NT2/D1 (cell line): ENCODE measurements at regions not wholly inside any gene's neighbourhood (a gene's known extent, or its start where the extent isn't known, plus 50 kb on each side); places are given as distances from the start of the nearest gene placed in this dataset.

Source experiments
- YY1 ChIP-seq: IDR thresholded peaks from 2 replicates; pipeline ENCODE4 v1.6.1; 2011; ENCODE audit not compliant: insufficient read length, insufficient read depth
- ZNF274 ChIP-seq: IDR thresholded peaks from 2 replicates; pipeline ENCODE4 v1.6.1; 2011; ENCODE audit warnings: mild to moderate bottlenecking, low read depth, low read length

- TF ChIP-seq YY1: no peak
- no peak for TF ChIP-seq ZNF274
These were observed 83.9 kb upstream of the PLPPR4 start for GRCh38 chr1:99180343-99180808.
